Limb (tissue), 2 donors: ENCODE measurements at regions not wholly inside any gene's neighbourhood (a gene's known extent, or its start where the extent isn't known, plus 50 kb on each side); places are given as distances from the start of the nearest gene placed in this dataset.

Source experiments
- DNase-seq, 2 donors: peaks; one replicate each; pipeline ENCODE4 v3.0.0-alpha.2; 2016; ENCODE audit errors: extremely low spot score in 2 of 2

DNA sequence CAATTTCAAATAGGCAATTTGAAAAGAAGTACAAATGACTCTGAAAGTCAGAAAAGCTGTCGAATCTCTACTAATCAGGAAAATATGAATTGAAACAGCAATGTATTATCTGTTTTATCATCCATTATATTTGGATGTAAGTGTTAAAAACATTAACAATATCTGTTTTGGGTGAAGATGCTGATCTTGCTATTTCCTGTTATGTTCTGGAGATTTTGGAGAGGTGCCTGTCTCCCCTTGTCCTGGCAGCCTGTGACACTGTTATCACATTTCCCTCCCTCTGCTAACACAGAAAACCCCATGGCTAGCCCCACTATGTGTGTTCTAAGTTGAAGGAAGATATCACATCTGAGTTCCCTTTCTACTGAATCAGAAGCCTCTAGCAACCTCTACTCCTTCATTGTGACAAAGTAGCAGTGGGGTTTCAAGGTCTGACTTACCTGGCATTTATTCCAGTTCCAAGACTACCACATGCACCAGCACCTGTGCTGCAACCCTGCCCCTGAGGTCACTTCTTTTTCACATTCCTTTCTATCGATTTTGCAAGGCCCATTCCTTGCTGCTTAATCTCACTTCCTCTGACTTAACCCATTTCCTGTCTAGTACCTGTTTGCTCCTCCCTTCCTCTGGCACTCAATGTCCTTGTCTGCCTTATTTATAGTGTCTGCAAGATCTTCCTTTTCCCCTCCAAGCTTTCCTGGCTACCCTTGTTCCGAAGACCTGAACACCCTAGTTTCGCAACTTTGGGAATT is 95.5 kb upstream of the COL8A1 start:
- no peak for DNase-seq

DNA sequence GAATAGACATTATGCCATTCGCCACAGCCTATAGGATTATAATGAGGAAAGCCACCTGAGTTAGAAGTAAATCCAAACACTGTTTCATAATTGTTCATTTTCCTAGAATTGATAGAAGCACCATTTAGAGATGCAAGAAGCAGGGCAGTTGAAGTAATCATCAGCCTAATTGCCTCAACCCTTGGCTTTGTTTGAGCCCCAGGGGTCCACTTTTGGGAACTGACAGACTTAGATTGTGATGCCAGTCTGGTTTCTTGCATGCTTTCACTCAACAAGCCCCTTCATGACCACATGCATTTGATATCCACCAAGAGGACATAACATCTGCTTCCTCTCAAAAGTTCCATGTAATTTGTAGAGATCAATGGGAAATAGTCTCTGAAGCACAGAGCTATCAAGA is 97.2 kb upstream of the COL8A1 start:
- DNase-seq, result no peak

GRCh38 chr3:99537416-99537815 is 101.0 kb upstream of the COL8A1 start:
- no peak for DNase-seq

DNA sequence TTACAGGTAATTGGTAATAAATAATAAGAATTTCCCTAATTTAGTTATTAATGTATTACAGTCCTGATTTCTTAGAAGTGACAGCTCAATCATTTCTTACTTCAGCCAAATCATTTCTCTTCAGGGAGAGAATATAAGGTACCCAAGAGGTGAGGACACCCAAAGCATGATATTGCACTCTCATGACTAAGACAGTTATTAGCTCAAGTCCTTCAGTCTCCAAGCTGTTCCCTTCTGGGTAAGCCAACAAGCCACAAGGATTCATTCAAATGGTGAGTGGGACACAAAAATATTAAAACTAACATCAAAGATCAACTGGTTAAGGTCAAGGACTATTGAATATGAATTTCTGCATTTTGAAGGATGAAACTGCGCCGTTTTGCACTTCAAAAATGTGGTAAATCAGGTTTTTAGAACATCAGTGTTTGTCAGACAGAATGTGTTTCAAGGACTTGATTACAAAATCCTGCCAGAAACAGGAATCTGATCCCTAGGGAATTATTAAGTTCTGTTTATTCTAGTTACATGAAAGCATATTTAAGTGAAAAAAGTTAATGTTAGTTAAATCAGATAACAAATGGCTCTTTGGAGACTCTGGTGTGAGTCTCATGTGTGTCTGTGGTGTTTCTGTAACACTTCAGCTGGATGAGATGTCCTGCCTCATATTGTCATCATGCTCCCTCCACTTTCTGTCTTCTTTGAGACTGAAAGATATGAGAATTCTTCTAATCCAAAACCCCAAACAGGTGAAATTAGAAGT is 101.7 kb upstream of the COL8A1 start:
- DNase-seq, result no peak

GRCh38 chr3:99534951-99535704 is 103.3 kb upstream of the COL8A1 start:
- DNase-seq, result peak in 1 of 2 donors; percentile 42

DNA sequence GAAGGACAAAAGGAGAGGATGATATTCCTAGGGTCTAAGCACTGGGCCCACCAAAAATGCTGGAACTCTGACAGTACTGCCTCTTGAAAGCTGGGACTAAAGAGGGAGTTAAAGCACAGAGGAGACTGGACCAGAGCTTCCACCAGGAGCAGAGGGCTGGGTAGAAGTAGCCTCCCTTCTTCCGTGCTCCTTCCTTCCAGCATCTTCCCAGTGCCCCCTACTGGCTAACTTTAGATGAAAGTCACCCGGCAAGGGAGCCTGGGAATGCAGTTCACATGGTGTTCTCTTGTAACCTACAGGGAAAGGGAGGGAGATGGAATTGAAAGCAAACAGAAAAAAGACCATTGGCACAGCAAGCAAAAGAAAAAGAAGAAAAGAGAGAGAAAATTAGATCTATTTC is 106.1 kb upstream of the COL8A1 start:
- DNase-seq, result no peak

DNA sequence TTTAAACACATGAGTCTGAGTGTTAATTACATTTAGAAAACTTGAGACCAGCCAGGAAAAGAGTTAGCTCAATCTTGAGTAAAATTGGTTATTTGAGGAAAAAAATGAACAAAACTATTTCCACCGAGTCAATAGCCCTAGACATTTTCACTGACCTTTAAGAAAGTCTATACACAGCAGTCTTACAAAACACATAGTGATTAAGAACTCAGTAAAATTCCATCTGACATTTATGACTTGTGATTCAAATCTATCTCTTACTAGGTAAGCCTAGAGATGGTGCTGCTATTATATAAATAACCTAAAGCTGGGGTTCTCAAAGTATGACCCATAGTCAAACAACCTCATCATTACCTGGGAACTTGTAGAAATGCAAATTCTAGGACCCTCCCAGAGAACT is 109.1 kb upstream of the COL8A1 start:
- no peak for DNase-seq

DNA sequence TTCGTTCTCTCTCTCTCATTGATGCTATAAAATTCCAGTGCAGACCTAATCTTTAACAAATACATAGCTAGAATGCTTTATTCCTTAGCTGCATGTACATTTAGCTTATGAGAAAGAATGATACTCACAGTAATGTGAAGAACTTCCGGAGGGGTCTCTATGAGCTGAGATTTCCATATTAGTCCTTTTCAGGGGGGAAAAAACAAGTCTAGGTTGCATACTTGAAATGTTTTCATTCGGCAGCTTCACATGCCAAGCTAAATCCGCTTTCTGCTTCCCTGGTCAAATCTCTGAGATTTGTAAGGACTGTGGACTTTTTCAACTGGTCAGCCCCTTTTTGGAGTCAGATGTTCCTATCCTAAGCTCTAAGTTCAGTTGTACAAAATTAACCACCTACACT is 111.5 kb upstream of the COL8A1 start:
- DNase-seq, result no peak

GRCh38 chr3:99524559-99524958 is 113.8 kb upstream of the COL8A1 start:
- DNase-seq, result no peak

DNA sequence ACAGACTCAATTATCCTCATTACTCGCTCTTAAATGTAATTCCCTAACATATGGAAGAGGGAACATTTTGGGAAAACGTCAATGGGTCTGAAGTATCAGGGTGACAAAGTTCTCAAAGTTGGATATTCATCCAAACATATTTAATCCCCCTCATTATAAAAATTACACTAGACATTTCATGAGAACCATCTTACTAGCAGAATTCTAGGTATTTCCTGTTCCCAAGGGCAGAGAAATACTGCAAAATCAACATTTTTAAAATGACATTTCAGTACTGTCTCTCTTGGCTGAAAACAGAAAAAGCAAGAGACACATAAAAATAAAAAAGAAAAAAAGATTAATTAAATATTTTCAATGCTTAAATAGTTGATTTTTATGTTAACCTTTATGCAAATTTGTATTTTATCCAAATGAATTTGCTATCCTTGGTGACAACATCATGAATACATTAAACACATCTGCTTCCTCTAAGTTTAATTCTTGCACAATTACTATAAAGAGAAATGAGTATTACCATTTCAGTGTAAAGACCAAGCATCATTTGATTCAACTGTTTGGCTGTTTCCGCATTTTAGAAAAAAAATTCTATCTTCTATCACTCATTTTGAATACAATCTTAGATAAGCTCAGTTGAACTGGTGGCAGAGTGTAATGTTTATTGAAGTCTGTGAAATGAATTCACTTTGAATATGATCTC is 114.8 kb upstream of the COL8A1 start:
- no peak for DNase-seq

DNA sequence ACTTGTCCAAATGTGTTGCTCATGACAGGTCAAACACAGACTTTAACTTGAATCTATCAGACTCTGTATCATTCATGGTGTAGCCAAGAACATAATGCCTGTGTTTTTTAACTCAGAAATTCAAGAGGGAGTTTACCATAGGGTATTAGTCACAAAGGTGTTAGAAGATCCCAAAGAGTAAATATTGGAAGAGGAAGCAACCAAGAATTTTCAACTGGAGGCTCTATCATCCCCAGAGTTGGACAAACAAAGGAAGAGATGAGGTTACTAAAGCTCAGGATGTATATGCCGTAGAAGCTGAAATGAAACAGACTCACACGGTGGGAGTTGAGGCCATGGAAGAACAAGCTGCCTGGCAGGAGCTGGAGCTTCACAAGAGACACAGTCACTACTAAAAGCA is 116.2 kb upstream of the COL8A1 start:
- no peak for DNase-seq

GRCh38 chr3:99521551-99521950 is 116.8 kb upstream of the COL8A1 start:
- DNase-seq, result no peak

DNA sequence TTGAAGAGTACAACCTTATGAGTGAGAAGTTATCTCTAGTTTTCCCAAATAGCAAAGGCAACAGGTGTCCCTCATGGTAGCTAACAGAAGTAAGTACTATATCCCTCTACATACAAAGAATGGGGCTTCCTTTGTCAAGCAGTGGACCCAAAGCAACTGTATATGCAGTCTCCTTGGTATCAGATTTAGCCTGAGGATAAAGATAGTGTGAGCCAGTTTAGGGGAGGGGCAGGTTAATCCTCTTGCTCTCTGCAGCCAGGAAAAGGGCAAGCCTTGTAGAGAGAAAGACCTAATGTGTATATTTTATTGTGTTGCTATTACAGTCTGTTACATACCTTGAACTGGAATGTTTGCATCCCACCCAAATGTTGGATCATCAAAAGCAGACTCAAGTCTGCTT is 117.9 kb upstream of the COL8A1 start:
- DNase-seq, result no peak

DNA sequence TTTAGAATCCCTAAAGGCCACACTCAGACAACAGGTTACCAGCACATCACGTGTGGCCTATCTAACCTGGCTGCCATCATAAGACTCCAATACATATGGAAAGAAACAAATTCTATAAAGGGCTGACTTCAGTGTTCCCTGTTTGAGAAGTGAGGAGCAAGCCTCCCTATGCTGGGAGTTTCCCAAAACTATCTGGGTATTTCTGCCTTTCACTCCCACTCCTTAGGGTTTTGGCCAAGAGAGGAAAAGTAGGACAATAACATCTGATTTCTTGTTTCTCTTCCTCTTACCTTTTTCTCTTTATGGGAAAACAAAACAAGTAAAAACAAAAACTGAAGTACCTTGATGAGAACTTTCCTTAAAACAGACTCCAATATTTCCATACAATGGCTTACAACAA is 121.5 kb upstream of the COL8A1 start:
- DNase-seq, result no peak

GRCh38 chr3:99515891-99516290 is 122.5 kb upstream of the COL8A1 start:
- DNase-seq, result no peak

- no peak for DNase-seq
These were observed 129.2 kb upstream of the COL8A1 start for GRCh38 chr3:99509224-99509623.

DNA sequence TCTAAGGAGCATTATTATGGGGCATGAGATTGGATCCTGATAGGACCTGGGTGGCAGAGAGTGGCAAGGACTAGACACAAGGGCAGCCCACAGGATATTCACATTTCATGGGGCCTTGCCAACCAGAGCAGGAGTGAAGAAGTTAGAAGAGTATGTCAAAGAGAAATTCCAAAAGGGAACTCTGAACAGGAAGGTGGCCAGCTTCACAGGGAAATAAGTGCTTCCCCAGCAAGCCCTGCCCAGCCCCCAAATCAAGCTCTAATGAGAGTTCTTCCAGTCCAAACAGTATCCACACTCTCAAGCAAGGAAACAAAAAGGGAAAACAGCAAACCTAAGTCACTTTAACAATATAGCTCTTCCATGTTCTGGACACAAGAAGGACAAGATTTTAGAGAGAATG is 130.2 kb upstream of the COL8A1 start:
- no peak for DNase-seq

GRCh38 chr3:99505646-99506269 is 132.6 kb upstream of the COL8A1 start:
- no peak for DNase-seq

GRCh38 chr3:99505200-99505599 is 133.2 kb upstream of the COL8A1 start:
- no peak for DNase-seq

DNA sequence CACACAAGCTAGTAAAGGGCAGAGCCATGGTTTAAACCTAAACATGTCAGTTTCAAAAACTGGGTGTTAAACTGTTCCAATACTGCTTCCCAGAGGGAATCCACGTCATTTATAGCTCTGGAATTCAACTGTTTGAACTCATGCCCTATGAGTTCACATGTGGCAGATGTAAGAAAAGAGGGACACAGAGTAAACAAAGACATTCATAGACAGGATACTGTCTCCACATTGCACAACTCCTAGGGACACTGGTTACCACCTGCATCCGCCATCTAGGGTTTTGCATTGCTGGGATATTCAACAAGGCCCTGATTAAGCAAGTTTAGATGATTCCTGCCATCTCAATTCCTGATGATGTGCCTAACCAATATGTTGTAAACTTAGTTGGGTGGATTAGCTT is 134.1 kb upstream of the COL8A1 start:
- DNase-seq, result no peak

DNA sequence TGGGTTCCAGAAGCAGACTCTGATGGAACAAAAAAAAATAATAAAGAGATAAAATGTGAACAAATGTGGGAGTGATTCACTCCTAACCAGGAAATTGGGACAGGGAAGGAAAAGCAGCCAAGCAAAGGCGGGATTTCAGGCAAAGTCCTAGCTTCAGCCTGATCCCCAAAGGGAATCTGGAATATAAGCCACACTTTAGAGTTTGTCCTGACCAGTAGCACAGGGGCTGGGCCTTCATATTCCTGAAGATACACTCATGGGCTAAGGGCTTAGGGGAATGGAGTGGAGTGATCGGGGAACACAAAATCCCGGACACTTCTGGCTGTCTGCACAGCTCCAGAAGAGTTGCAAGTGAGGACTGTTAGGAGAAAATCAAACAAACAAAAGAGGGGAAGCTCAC is 135.0 kb upstream of the COL8A1 start:
- DNase-seq, result no peak
